Heart right ventricle (tissue), 16 donors: ENCODE measurements at regions not wholly inside any gene's neighbourhood (a gene's known extent, or its start where the extent isn't known, plus 50 kb on each side); places are given as distances from the start of the nearest gene placed in this dataset.
A peak's percentile ranks its signal among the peaks of the same experiment; 100 is the strongest.

Experiments used
- ATAC-seq, 8 donors: fragments of 200-7000 bp; cut with Tn5 transposase; one replicate each; pipeline ENCODE4 v1.9.1; 2020; ENCODE audit warnings: mild to moderate bottlenecking in 8 of 8, moderate library complexity in 8 of 8, moderate number of reproducible peaks in 1 of 8
- DNase-seq, 2 donors: peaks; one replicate each; pipeline ENCODE4 v3.0.0-alpha.2; 2020
- H3K27ac ChIP-seq, 10 donors: fragments of 200-600 bp; sonication (generic) in 2 of 10; one replicate each; pipeline versions ENCODE4 v1.5.0 to v1.8.0; 2020 to 2022; ENCODE audit warnings: mild to moderate bottlenecking in 3 of 10
- H3K27me3 ChIP-seq, 7 donors: fragments of 200-600 bp; one replicate each; pipeline ENCODE4 v1.8.0; 2021 to 2022; ENCODE audit warnings: mild to moderate bottlenecking in 2 of 7
- H3K36me3 ChIP-seq, 9 donors: fragments of 200-600 bp; sonication (generic) in 1 of 9; one replicate each; pipeline versions ENCODE4 v1.5.0 to v1.8.0; 2020 to 2022; ENCODE audit warnings: mild to moderate bottlenecking in 2 of 9
- H3K4me1 ChIP-seq, 9 donors: fragments of 200-600 bp; sonication (generic) in 1 of 9; one replicate each; pipeline versions ENCODE4 v1.5.0 to v1.8.0; 2020 to 2022; ENCODE audit warnings: mild to moderate bottlenecking in 4 of 9
- H3K4me3 ChIP-seq, 10 donors: fragments of 200-600 bp; sonication (generic) in 2 of 10; one replicate each; pipeline versions ENCODE4 v1.5.0 to v1.8.0; 2020 to 2022; ENCODE audit warnings: mild to moderate bottlenecking in 7 of 10, moderate library complexity in 2 of 10
- H3K9me3 ChIP-seq, 11 donors: fragments of 200-600 bp in 10 of 11; sonication (generic) in 2 of 11; one replicate each; pipeline versions ENCODE4 v1.5.0 to v1.8.0; 2013 to 2022; ENCODE audit warnings: mild to moderate bottlenecking in 2 of 11, control low read depth in 1 of 11, moderate library complexity in 1 of 11
- CTCF ChIP-seq, 9 donors: fragments of 200-600 bp; sonication (generic) in 2 of 9; IDR thresholded peaks; one replicate each; pipeline versions ENCODE4 v1.5.0 to v1.8.0; 2021 to 2022; ENCODE audit warnings: antibody characterized with exemption in 9 of 9, mild to moderate bottlenecking in 5 of 9, moderate library complexity in 1 of 9
- WGBS, 2 donors: extraction: QIAGEN DNeasy Blood & Tissue Kit; methylation state at CpG; one replicate each; pipeline ENCODE4 v1.1.7; 2013; ENCODE audit warnings: inconsistent platforms in 1 of 2; 5-methylcytosine and 5-hydroxymethylcytosine counted together
- intact Hi-C, 10 donors: fragments of 100-400 bp; cut with DNase I; formaldehyde crosslinking; loops; one replicate each; pipeline versions ENCODE4 v1.11.1 to v1.14.2; 2022
- donor health status: Arrhythmogenic right ventricular cardiomyopathy.
- donor health status: ischemic (EF 13 %, LVEDD 7.1; RV severe dilation, severe dysfunction).
- donor health status: healthy with polysubstance abuse.
- donor health status: DM: no; HTN: yes; CAD: no.
- donor health status: DM: no; HTN: no; CAD: no.
- donor health status: ischemic (EF 25% LVEDD 6.9; RV normal size, moderate dysfunction).
- donor health status: ischemic (EF 25% LVEDD 5.7; RV mildly dilated, moderate dysfunction).
- donor health status: healthy.
- donor health status: DM: yes; HTN: yes; CAD: no.
- donor health status: Ischemic cardiomyopathy.
- donor health status: ischemic (EF 35%, LVEDD 5.7; RV mildly dilated, moderate dysfunction).
- donor health status: nonischemic (EF 11% LVEDD 7.7; RV severe dilation, severe dysfunction).
- donor health status: DM: yes; HTN: yes; CAD: no.
- donor health status: PGD.
- donor health status: ischemic (EF 29% LVEDD 5.4; RV normal size, mild dysfunction).
- donor health status: nonischemic (EF 23%, LVEDD 6.1; RV moderate dilation, normal function).

GRCh38 chr17:11142231-11142630 is 98.8 kb upstream of the SHISA6 start:
- no peak overlapping the region for H3K4me3 ChIP-seq
- DNase-seq (no peak), ATAC-seq (no peak)
- peaks cover 0 to 3% (median 0%) of the 10 kb centered on the region in 7 donors for H3K27me3 ChIP-seq
- 43 to 53% methylated on average over 1 of the region's 1 CpG for WGBS, 2 donors
- intact Hi-C loops, result loop anchor here in 3 of 10 donors (5.0 to 10.0 kb wide), 2 partner anchors 265 to 267 kb away; no protein-coding TSS in a partner anchor
- H3K4me1 ChIP-seq, result peaks cover 0 to 12% (median 0%) of the 10 kb centered on the region in 9 donors
- H3K9me3 ChIP-seq, result peaks cover 0 to 5% (median 0%) of the 10 kb centered on the region in 11 donors
- TF ChIP-seq CTCF (IDR thresholded peaks at IDR 0.05), result no peak
- H3K27ac ChIP-seq, result no peak overlapping the region
- no peaks in the 10 kb centered on the region for H3K36me3 ChIP-seq

- H3K27me3 ChIP-seq, result no peaks in the 10 kb centered on the region
- ATAC-seq (no peak), DNase-seq (no peak)
- peaks cover 0 to 15% (median 0%) of the 10 kb centered on the region in 9 donors for H3K4me1 ChIP-seq
- no peaks in the 10 kb centered on the region for H3K36me3 ChIP-seq
- no peak overlapping the region for H3K4me3 ChIP-seq
- peaks cover 0 to 5% (median 0%) of the 10 kb centered on the region in 11 donors for H3K9me3 ChIP-seq
- intact Hi-C loops, result loop anchor here in 3 of 10 donors (5.0 to 10.0 kb wide), 2 partner anchors 263 to 266 kb away; no protein-coding TSS in a partner anchor
- 34 to 46% methylated on average over 4 of the region's 4 CpGs for WGBS, 2 donors
- H3K27ac ChIP-seq, result no peak overlapping the region
- TF ChIP-seq CTCF (IDR thresholded peaks at IDR 0.05), result no peak
Observed at GRCh38 chr17:11140501-11140900, 100.5 kb upstream of the SHISA6 start.

GRCh38 chr17:11140043-11140442 is 101.0 kb upstream of the SHISA6 start:
- WGBS, 2 donors, result 36 to 47% methylated on average over 1 of the region's 1 CpG
- Histone ChIP-seq H3K27ac (no peak overlapping the region), H3K4me1 (peaks cover 0 to 15% (median 0%) of the 10 kb centered on the region in 9 donors), H3K4me3 (no peak overlapping the region), H3K27me3 (no peaks in the 10 kb centered on the region), H3K9me3 (peaks cover 0 to 5% (median 0%) of the 10 kb centered on the region in 11 donors), H3K36me3 (no peaks in the 10 kb centered on the region)
- TF ChIP-seq CTCF (IDR thresholded peaks at IDR 0.05), result no peak
- DNase-seq (peak; percentile 13 to 60), ATAC-seq (peak in 6 of 8 donors; percentile 38 to 85 (median 73))
- intact Hi-C loops, result loop anchor here in 3 of 10 donors (5.0 to 10.0 kb wide), 2 partner anchors 263 to 265 kb away; no protein-coding TSS in a partner anchor

- H3K27me3 ChIP-seq, result no peaks in the 10 kb centered on the region
- WGBS, 2 donors, result 62 to 72% methylated on average over 5 of the region's 5 CpGs
- no peak overlapping the region for H3K27ac ChIP-seq
- intact Hi-C loops, result no loop called here
- DNase-seq (no peak), ATAC-seq (no peak)
- H3K36me3 ChIP-seq, result no peaks in the 10 kb centered on the region
- peaks cover 0 to 15% (median 0%) of the 10 kb centered on the region in 9 donors for H3K4me1 ChIP-seq
- TF ChIP-seq CTCF (IDR thresholded peaks at IDR 0.05), result no peak
- peaks cover 0 to 5% (median 0%) of the 10 kb centered on the region in 11 donors for H3K9me3 ChIP-seq
- peak overlapping the region in 6 of 10 donors; percentile 4 to 40 (median 23) for H3K4me3 ChIP-seq
Observed at GRCh38 chr17:11138023-11138422, 103.0 kb upstream of the SHISA6 start.
